H1 (cell line): ENCODE measurements at regions not wholly inside any gene's neighbourhood (a gene's known extent, or its start where the extent isn't known, plus 50 kb on each side); places are given as distances from the start of the nearest gene placed in this dataset.

Experiments
- CTCF ChIA-PET: fragments of 300-600 bp; sonication (Branson Sonifier 250); formaldehyde crosslinking; loops from one replicate; lab custom pipeline; 2021; ENCODE audit not compliant: partially characterized antibody; lab: Charles Lee
- POLR2A ChIA-PET: fragments of 300-600 bp; sonication (Branson Sonifier 250); formaldehyde crosslinking; loops from one replicate; lab custom pipeline; 2021; ENCODE audit warnings: inconsistent platforms; ENCODE audit not compliant: partially characterized antibody; lab: Charles Lee
- DNase-seq, 2 experiments: peaks; one replicate each; pipeline versions ENCODE4 v3.0.0 to v3.0.0-alpha.2; 2010 to 2022; ENCODE audit warnings: low spot score in 2 of 2, low read depth in 1 of 2, mixed read lengths in 1 of 2
- FAIRE-seq: peaks from 2 replicates; lab custom pipeline; 2011; peaks lifted over from hg19 to GRCh38; lab: Jason Lieb, UNC
- H2AFZ ChIP-seq: 2 replicates; pipeline ENCODE4 v1.8.1; 2012; ENCODE audit warnings: low read length, inconsistent platforms
- H2AK5ac ChIP-seq: 2 replicates; pipeline ENCODE4 v1.6.1; 2013; ENCODE audit warnings: low read depth, low read length
- H2BK120ac ChIP-seq: replicated peaks from 2 replicates; pipeline ENCODE3; 2013; ENCODE audit warnings: low read depth, low read length, inconsistent platforms
- H2BK12ac ChIP-seq: 2 replicates; pipeline ENCODE4 v1.6.1; 2013; ENCODE audit warnings: low read depth, low read length
- H2BK15ac ChIP-seq: 2 replicates; pipeline ENCODE4 v1.6.1; 2013; ENCODE audit warnings: low read length
- H2BK20ac ChIP-seq: 2 replicates; pipeline ENCODE4 v1.6.1; 2013; ENCODE audit warnings: low read length
- H2BK5ac ChIP-seq: 2 replicates; pipeline ENCODE4 v1.6.1; 2013; ENCODE audit warnings: low read depth, low read length
- H3K14ac ChIP-seq: 2 replicates; pipeline ENCODE4 v1.6.1; 2013; ENCODE audit warnings: inconsistent platforms; ENCODE audit not compliant: insufficient read length
- H3K18ac ChIP-seq: 2 replicates; pipeline ENCODE4 v1.6.1; 2013; ENCODE audit warnings: low read length; ENCODE audit errors: extremely low read depth
- H3K23ac ChIP-seq: 2 replicates; pipeline ENCODE4 v1.6.1; 2013; ENCODE audit warnings: inconsistent platforms; ENCODE audit not compliant: insufficient read length
- H3K23me2 ChIP-seq: 2 replicates; pipeline ENCODE4 v1.6.1; 2013; ENCODE audit warnings: low read depth, low read length
- H3K27ac ChIP-seq: 2 replicates; pipeline ENCODE4 v1.6.1; 2011; ENCODE audit warnings: low read depth, low read length, inconsistent platforms
- H3K27me3 ChIP-seq, 4 experiments: replicated peaks in 1 of 4; 1 replicate in 1 of 4; 2 replicates in 3 of 4; pipeline versions ENCODE4 v1.6.1 to v1.8.1; 2011 to 2013; ENCODE audit warnings: low read length in 3 of 4, mild to moderate bottlenecking in 3 of 4, inconsistent platforms in 2 of 4, mixed read lengths in 2 of 4, moderate library complexity in 1 of 4; ENCODE audit not compliant: control insufficient read depth in 3 of 4, insufficient read depth in 3 of 4; ENCODE audit errors: extremely low read depth in 1 of 4
- H3K36me3 ChIP-seq, 4 experiments: 2 replicates each; pipeline versions ENCODE4 v1.6.1 to v1.8.1; 2011 to 2013; ENCODE audit warnings: mild to moderate bottlenecking in 4 of 4, low read length in 3 of 4, moderate library complexity in 2 of 4, control low read depth in 1 of 4, inconsistent platforms in 1 of 4; ENCODE audit not compliant: insufficient read depth in 4 of 4, control insufficient read depth in 2 of 4
- H3K4ac ChIP-seq: replicated peaks from 2 replicates; pipeline ENCODE3; 2013; ENCODE audit warnings: low read length, low read depth, mixed read lengths, inconsistent platforms; ENCODE audit not compliant: insufficient read length
- H3K4me1 ChIP-seq, 4 experiments: replicated peaks in 1 of 4; 1 replicate in 1 of 4; 2 replicates in 3 of 4; pipeline versions ENCODE4 v1.6.1 to v1.8.1; 2011 to 2013; ENCODE audit warnings: low read length in 3 of 4, inconsistent platforms in 2 of 4, mixed read lengths in 1 of 4; ENCODE audit not compliant: insufficient read depth in 4 of 4, control insufficient read depth in 3 of 4
- H3K4me2 ChIP-seq, 2 experiments: 2 replicates each; pipeline versions ENCODE4 v1.6.1 to v1.8.1; 2011 to 2013; ENCODE audit warnings: low read depth in 2 of 2, low read length in 2 of 2, control low read depth in 1 of 2, inconsistent platforms in 1 of 2, mild to moderate bottlenecking in 1 of 2; ENCODE audit not compliant: insufficient read depth in 1 of 2
- H3K4me3 ChIP-seq, 4 experiments: fragments of 200-600, 300-600 bp in 1 of 4; sonication (generic), shearing (Covaris generic), sonication (Bioruptor Twin) in 1 of 4; 2 replicates each; pipeline versions ENCODE4 v1.5.1 to v1.8.1; 2011 to 2016; ENCODE audit warnings: low read length in 4 of 4, low read depth in 3 of 4, control low read depth in 2 of 4, inconsistent platforms in 2 of 4, mild to moderate bottlenecking in 2 of 4, mixed read lengths in 1 of 4, moderate library complexity in 1 of 4; ENCODE audit not compliant: insufficient read depth in 2 of 4; ENCODE audit errors: extremely low read depth in 1 of 4
- H3K56ac ChIP-seq: replicated peaks from 2 replicates; pipeline ENCODE3; 2013; ENCODE audit warnings: low read depth, mild to moderate bottlenecking, mixed read lengths, low read length, inconsistent platforms; ENCODE audit not compliant: insufficient read length
- H3K79me1 ChIP-seq: 2 replicates; pipeline ENCODE4 v1.6.1; 2013; ENCODE audit warnings: low read depth, low read length, control low read depth
- H3K79me2 ChIP-seq, 2 experiments: 2 replicates each; pipeline versions ENCODE4 v1.6.1 to v1.8.1; 2012 to 2013; ENCODE audit warnings: low read length in 2 of 2, mild to moderate bottlenecking in 2 of 2, inconsistent platforms in 1 of 2; ENCODE audit not compliant: insufficient read depth in 2 of 2, control insufficient read depth in 1 of 2
- H3K9ac ChIP-seq, 4 experiments: replicated peaks in 1 of 4; 1 replicate in 1 of 4; 2 replicates in 3 of 4; pipeline versions ENCODE4 v1.6.1 to v1.8.1; 2011 to 2013; ENCODE audit warnings: low read depth in 3 of 4, low read length in 3 of 4, control low read depth in 2 of 4, mild to moderate bottlenecking in 2 of 4, moderate library complexity in 2 of 4, inconsistent platforms in 1 of 4; ENCODE audit errors: extremely low read depth in 1 of 4
- H3K9me3 ChIP-seq, 2 experiments: 2 replicates each; pipeline versions ENCODE4 v1.6.1 to v1.8.1; 2012 to 2013; ENCODE audit warnings: mild to moderate bottlenecking in 2 of 2, moderate library complexity in 2 of 2, control low read depth in 1 of 2, inconsistent platforms in 1 of 2, low read depth in 1 of 2, low read length in 1 of 2, mixed read lengths in 1 of 2; ENCODE audit not compliant: insufficient read depth in 2 of 2
- H4K20me1 ChIP-seq, 2 experiments: replicated peaks in 1 of 2; 2 replicates each; pipeline versions ENCODE3 to v1.8.1; 2011 to 2013; ENCODE audit warnings: inconsistent platforms in 2 of 2, low read length in 2 of 2, mild to moderate bottlenecking in 1 of 2; ENCODE audit not compliant: insufficient read depth in 2 of 2, control insufficient read depth in 1 of 2
- H4K5ac ChIP-seq: 2 replicates; pipeline ENCODE4 v1.6.1; 2013; ENCODE audit warnings: low read length, low read depth, mixed read lengths, inconsistent platforms; ENCODE audit not compliant: insufficient read length
- H4K8ac ChIP-seq: 2 replicates; pipeline ENCODE4 v1.8.0; 2013; ENCODE audit warnings: mild to moderate bottlenecking, moderate library complexity, low read length, inconsistent platforms; ENCODE audit not compliant: insufficient read depth; ENCODE audit errors: extremely low read depth
- H4K91ac ChIP-seq: replicated peaks from 2 replicates; pipeline ENCODE3; 2013; ENCODE audit warnings: low read length, mixed read lengths, inconsistent platforms; ENCODE audit not compliant: insufficient read length
- ATF3 ChIP-seq: IDR thresholded peaks from 2 replicates; pipeline ENCODE4 v1.6.1; 2011; ENCODE audit warnings: low read depth, mild to moderate bottlenecking, low read length; ENCODE audit not compliant: insufficient read depth
- BACH1 ChIP-seq: IDR thresholded peaks from 2 replicates; pipeline ENCODE4 v1.6.1; 2012; ENCODE audit warnings: low read length, improper control_type of control experiment
- CBX8 ChIP-seq: fragments of 300-800, 300-1000 bp; sonication (generic); IDR thresholded peaks from 2 replicates; pipeline ENCODE4 v1.7.1; 2016; ENCODE audit warnings: low read depth, low read length, borderline replicate concordance
- CEBPB ChIP-seq: IDR thresholded peaks from 2 replicates; pipeline ENCODE4 v1.6.1; 2012; ENCODE audit warnings: low read depth, low read length
- CREB1 ChIP-seq: IDR thresholded peaks from 2 replicates; pipeline ENCODE4 v1.6.1; 2012; ENCODE audit warnings: inconsistent platforms
- CTBP2 ChIP-seq: IDR thresholded peaks from 2 replicates; pipeline ENCODE4 v1.7.0; 2011; ENCODE audit warnings: borderline replicate concordance, mild to moderate bottlenecking, moderate library complexity, mixed read lengths, low read length; ENCODE audit not compliant: insufficient read depth, insufficient read length
- E2F6 ChIP-seq: IDR thresholded peaks from 2 replicates; pipeline ENCODE4 v1.6.1; 2012; ENCODE audit warnings: inconsistent platforms
- GTF2F1 ChIP-seq: IDR thresholded peaks from 2 replicates; pipeline ENCODE4 v1.6.1; 2012; ENCODE audit warnings: low read depth, low read length, improper control_type of control experiment, borderline replicate concordance
- KDM1A ChIP-seq: fragments of 200-600, 300-600 bp; sonication (generic); IDR thresholded peaks from 2 replicates; pipeline ENCODE4 v1.7.1; 2016; ENCODE audit warnings: mild to moderate bottlenecking, low read length, borderline replicate concordance
- POLR2AphosphoS5 ChIP-seq: IDR thresholded peaks from 2 replicates; pipeline ENCODE4 v1.6.1; 2011; ENCODE audit warnings: low read depth, low read length
- RXRA ChIP-seq: IDR thresholded peaks from 2 replicates; pipeline ENCODE4 v1.6.1; 2011; ENCODE audit warnings: low read depth, mild to moderate bottlenecking, low read length, moderate library complexity; ENCODE audit not compliant: insufficient read depth
- SIX5 ChIP-seq: IDR thresholded peaks from 2 replicates; pipeline ENCODE4 v1.6.1; 2011; ENCODE audit warnings: mild to moderate bottlenecking, low read depth, low read length
- SP1 ChIP-seq: IDR thresholded peaks from 2 replicates; pipeline ENCODE4 v1.6.1; 2011; ENCODE audit warnings: low read depth, low read length
- TAF7 ChIP-seq: optimal IDR thresholded peaks from 2 replicates; pipeline ENCODE3; 2011; ENCODE audit warnings: low read depth, mild to moderate bottlenecking, inconsistent platforms, low read length, moderate library complexity, borderline replicate concordance
- TBP ChIP-seq: IDR thresholded peaks from 2 replicates; pipeline ENCODE4 v1.6.1; 2011; ENCODE audit warnings: low read depth, low read length, improper control_type of control experiment
- TCF12 ChIP-seq: IDR thresholded peaks from 2 replicates; pipeline ENCODE4 v1.6.1; 2011; ENCODE audit warnings: low read depth, mild to moderate bottlenecking, low read length

GRCh38 chr13:107649079-107649478, 566.3 kb downstream of the LIG4 start:
- Histone ChIP-seq H3K79me2 (no peaks in the 10 kb centered on the region), H3K9me3 (no peaks in the 10 kb centered on the region), H3K79me1 (no peaks in the 10 kb centered on the region), H3K4me2 (no peak overlapping the region), H4K8ac (no peak overlapping the region), H3K27ac (no peak overlapping the region), H3K14ac (no peak overlapping the region), H3K9ac (no peak overlapping the region), H2BK12ac (no peak overlapping the region), H3K18ac (no peak overlapping the region), H3K23me2 (no peaks in the 10 kb centered on the region), H2AK5ac (no peak overlapping the region), H4K5ac (no peak overlapping the region), H2BK120ac (no peak overlapping the region), H3K36me3 (no peaks in the 10 kb centered on the region), H3K4me3 (no peak overlapping the region), H3K4ac (no peak overlapping the region), H3K27me3 (no peaks in the 10 kb centered on the region), H4K91ac (no peak overlapping the region), H2AFZ (no peak overlapping the region), H2BK20ac (no peak overlapping the region), H2BK5ac (no peak overlapping the region), H3K4me1 (no peaks in the 10 kb centered on the region), H3K23ac (no peak overlapping the region), H3K56ac (no peak overlapping the region), H4K20me1 (no peaks in the 10 kb centered on the region), H2BK15ac (no peak overlapping the region)
- ChIA-PET CTCF (interaction anchor here (0.7 to 4.2 kb wide), 22 partner anchors 9 to 507 kb away, joined by 3 to 42 read pairs (median 4); no protein-coding TSS in a partner anchor), POLR2A (no interaction called here)
- DNase-seq = no peak
- FAIRE-seq = no peak
- TF ChIP-seq POLR2AphosphoS5 (no peak), CTBP2 (no peak), CEBPB (no peak), TCF12 (no peak), E2F6 (no peak), CREB1 (no peak), SP1 (no peak), SIX5 (no peak), TAF7 (no peak), ATF3 (no peak), KDM1A (no peak), CBX8 (no peak), RXRA (no peak), BACH1 (no peak), TBP (no peak), GTF2F1 (no peak)
